ENCODE measurements at regions not wholly inside any gene's neighbourhood (a gene's known extent, or its start where the extent isn't known, plus 50 kb on each side); places are given as distances from the start of the nearest gene placed in this dataset.

DNA sequence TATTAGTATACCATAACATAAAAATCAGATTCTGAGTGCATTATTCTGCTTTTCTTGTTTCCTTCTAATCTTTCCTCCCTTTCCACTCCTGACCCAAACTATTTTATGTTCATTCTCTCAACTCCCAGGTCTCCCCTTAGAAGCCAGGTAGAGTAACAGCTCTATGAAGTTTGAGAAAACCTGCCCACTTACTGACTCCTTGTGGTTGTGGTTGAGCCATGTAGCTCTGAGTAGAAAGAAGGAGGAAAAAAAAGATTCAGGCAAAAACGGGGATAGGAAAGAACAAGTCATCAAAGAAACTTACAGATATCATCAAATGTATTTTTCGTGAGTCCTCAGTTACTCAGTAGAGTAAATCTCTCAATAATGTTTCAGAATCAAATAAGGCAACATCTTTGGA is 216.7 kb downstream of the PMP22 start:
- ATAC-seq = no peak
- Histone ChIP-seq H3K4me1 (no peaks in the 10 kb centered on the region), H3K27me3 (peaks cover 31% of the 10 kb centered on the region), H3K9me3 (no peaks in the 10 kb centered on the region), H3K4me3 (no peak overlapping the region), H3K27ac (no peak overlapping the region), H3K36me3 (no peaks in the 10 kb centered on the region)
- TF ChIP-seq POLR2AphosphoS5 (IDR thresholded peaks at IDR 0.05) = no peak
- TF ChIP-seq POLR2A (IDR thresholded peaks at IDR 0.05) = no peak
- TF ChIP-seq, protein P1, sequence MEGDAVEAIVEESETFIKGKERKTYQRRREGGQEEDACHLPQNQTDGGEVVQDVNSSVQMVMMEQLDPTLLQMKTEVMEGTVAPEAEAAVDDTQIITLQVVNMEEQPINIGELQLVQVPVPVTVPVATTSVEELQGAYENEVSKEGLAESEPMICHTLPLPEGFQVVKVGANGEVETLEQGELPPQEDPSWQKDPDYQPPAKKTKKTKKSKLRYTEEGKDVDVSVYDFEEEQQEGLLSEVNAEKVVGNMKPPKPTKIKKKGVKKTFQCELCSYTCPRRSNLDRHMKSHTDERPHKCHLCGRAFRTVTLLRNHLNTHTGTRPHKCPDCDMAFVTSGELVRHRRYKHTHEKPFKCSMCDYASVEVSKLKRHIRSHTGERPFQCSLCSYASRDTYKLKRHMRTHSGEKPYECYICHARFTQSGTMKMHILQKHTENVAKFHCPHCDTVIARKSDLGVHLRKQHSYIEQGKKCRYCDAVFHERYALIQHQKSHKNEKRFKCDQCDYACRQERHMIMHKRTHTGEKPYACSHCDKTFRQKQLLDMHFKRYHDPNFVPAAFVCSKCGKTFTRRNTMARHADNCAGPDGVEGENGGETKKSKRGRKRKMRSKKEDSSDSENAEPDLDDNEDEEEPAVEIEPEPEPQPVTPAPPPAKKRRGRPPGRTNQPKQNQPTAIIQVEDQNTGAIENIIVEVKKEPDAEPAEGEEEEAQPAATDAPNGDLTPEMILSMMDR (IDR thresholded peaks at IDR 0.05) = no peak
- TF ChIP-seq EP300 (IDR thresholded peaks at IDR 0.05) = no peak
- 53 to 57% methylated on average over 1 to 2 of the region's 2 CpGs for WGBS, 2 donors (ENCODE audit: low coverage in 1 of 2)

DNA sequence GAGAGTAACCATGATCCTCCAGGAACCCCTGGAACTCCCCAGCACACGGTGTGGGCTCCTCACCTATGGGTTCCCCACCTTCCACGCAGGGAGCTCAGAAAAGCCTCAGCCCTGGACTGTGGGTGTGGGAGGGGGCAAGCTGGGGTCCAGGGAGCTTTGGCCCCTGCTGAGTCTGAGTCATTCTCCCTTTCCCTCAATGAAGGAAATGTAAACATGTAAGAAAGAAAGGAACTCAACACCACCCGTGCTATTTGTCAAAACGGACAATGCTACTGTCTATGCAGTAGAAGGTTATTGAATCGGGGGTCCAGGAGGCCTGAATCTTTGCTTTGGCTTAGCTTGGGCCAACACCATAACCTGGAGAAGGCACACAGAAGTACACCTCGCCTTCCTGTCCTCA is 222.8 kb downstream of the PMP22 start:
- TF ChIP-seq, protein P1 (IDR thresholded peaks at IDR 0.05) = no peak
- TF ChIP-seq EP300 (IDR thresholded peaks at IDR 0.05) (no peak), POLR2AphosphoS5 (IDR thresholded peaks at IDR 0.05) (no peak), POLR2A (IDR thresholded peaks at IDR 0.05) (no peak)
- no peak for ATAC-seq
- peaks cover 6% of the 10 kb centered on the region for H3K27me3 ChIP-seq
- no peak overlapping the region for H3K4me3 ChIP-seq
- H3K4me1 ChIP-seq = no peaks in the 10 kb centered on the region
- H3K36me3 ChIP-seq = no peaks in the 10 kb centered on the region
- no peak overlapping the region for H3K27ac ChIP-seq
- WGBS, 2 donors (ENCODE audit: low coverage in 1 of 2) = 58 to 72% methylated on average over 2 to 4 of the region's 6 CpGs
- no peaks in the 10 kb centered on the region for H3K9me3 ChIP-seq

DNA sequence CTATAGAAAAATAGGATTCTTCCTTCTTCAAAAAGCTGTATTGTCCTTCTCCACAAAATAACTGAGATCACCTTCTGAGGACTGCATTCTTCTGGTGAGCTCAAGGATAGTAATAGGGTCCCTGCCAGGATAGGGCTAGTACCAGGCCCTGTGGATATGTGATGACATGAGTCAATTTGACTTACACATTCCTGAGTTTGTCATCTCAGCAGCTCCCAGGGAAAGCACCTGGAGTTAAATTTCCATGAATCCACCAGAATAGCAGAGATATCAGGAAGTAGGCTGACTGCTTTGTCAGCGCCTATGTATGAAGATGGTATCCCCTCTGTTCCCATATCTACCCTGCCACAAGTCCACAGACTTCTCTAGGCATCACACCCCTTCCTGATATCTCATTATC is 225.8 kb downstream of the PMP22 start:
- no peak overlapping the region for H3K27ac ChIP-seq
- H3K4me1 ChIP-seq = no peaks in the 10 kb centered on the region
- H3K36me3 ChIP-seq = no peaks in the 10 kb centered on the region
- no peak overlapping the region for H3K4me3 ChIP-seq
- peaks cover 6% of the 10 kb centered on the region for H3K27me3 ChIP-seq
- 82 to 100% methylated on average over 1 of the region's 1 CpG for WGBS, 2 donors (ENCODE audit: low coverage in 1 of 2)
- ATAC-seq = no peak
- H3K9me3 ChIP-seq = no peaks in the 10 kb centered on the region
- TF ChIP-seq POLR2A (IDR thresholded peaks at IDR 0.05) = no peak
- TF ChIP-seq, protein P1 (IDR thresholded peaks at IDR 0.05) = no peak
- no peak for TF ChIP-seq POLR2AphosphoS5 (IDR thresholded peaks at IDR 0.05)
- no peak for TF ChIP-seq EP300 (IDR thresholded peaks at IDR 0.05)

DNA sequence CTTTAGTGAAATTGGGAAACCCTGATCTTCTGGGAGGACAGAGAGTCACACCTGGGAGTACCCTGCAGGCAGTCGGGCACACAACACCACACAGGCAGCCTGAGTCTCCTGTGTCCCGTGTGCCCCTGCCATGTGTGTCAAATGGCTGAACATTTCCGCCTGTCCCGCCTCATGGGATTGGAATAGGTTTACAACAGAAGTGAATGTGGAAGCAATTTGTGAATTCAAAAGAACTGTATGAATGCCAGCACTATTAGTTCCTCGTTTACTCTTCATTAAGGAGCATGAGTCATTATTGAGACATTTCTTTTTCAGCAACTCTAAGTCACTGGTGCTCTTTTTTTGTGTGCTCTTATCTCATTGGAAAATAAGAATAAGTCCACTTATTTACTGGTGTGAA is 226.5 kb downstream of the PMP22 start:
- Histone ChIP-seq H3K27ac (no peak overlapping the region), H3K36me3 (no peaks in the 10 kb centered on the region), H3K4me1 (no peaks in the 10 kb centered on the region), H3K4me3 (no peak overlapping the region), H3K9me3 (no peaks in the 10 kb centered on the region), H3K27me3 (peaks cover 6% of the 10 kb centered on the region)
- 37 to 40% methylated on average over 1 to 4 of the region's 5 CpGs for WGBS, 2 donors (ENCODE audit: low coverage in 1 of 2)
- ATAC-seq = no peak
- TF ChIP-seq POLR2AphosphoS5 (IDR thresholded peaks at IDR 0.05) (no peak), EP300 (IDR thresholded peaks at IDR 0.05) (no peak), POLR2A (IDR thresholded peaks at IDR 0.05) (no peak)
- TF ChIP-seq, protein P1 (IDR thresholded peaks at IDR 0.05) = no peak

DNA sequence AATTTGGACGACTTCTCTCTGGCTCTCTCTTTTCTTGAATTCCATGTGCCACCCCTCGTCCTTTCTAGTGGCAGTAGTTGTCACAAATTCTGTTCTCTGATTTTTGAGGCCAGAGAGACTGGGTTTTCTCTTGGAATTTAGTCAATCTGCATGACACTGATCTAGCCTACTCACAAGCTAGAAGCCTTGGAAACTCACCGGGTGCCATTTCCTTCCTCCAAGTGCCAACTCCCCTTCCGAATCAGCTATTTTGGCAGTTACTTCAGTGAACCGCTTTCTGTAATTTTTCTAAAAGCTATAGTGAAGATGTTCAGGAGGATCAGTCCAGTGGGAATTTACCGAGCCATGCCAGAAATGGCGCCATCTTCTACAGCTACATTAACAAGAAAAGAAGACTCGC is 228.9 kb downstream of the PMP22 start:
- no peaks in the 10 kb centered on the region for H3K27me3 ChIP-seq
- no peak for ATAC-seq
- TF ChIP-seq EP300 (IDR thresholded peaks at IDR 0.05) (no peak), POLR2A (IDR thresholded peaks at IDR 0.05) (no peak), POLR2AphosphoS5 (IDR thresholded peaks at IDR 0.05) (no peak)
- TF ChIP-seq, protein P1 (IDR thresholded peaks at IDR 0.05) = no peak
- WGBS, 2 donors (ENCODE audit: low coverage in 1 of 2) = 83 to 84% methylated on average over 7 to 8 of the region's 8 CpGs
- H3K27ac ChIP-seq = no peak overlapping the region
- no peaks in the 10 kb centered on the region for H3K4me1 ChIP-seq
- H3K4me3 ChIP-seq = no peak overlapping the region
- no peaks in the 10 kb centered on the region for H3K9me3 ChIP-seq
- no peaks in the 10 kb centered on the region for H3K36me3 ChIP-seq
